ENCODE measurements at regions not wholly inside any gene's neighbourhood (a gene's known extent, or its start where the extent isn't known, plus 50 kb on each side); places are given as distances from the start of the nearest gene placed in this dataset.

DNA sequence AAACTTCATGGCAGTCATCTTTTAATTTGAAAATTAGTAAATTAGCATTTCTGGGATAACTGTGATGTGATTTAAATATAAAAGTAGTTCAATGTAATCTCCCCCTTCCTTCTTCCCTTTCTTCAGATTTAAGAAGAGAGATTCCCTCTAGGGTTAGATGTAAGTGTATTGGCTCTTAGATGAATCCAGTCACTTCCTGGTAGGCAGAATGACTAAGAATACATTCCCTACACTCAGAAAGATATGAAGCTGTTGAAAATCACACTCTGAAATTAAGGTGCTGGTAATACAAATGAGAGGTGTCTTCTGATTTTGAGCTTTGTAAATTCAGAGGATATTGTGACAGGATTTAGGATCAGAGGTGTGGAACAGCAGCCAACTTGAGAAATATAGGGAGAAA lies 71.6 kb downstream of the TDRD15 start (continued):
- no peak for TF ChIP-seq TCF7 (CRISPR knock-in tag; IDR thresholded peaks at IDR 0.05; ENCODE audit: low read depth)
- TF ChIP-seq, protein P1, sequence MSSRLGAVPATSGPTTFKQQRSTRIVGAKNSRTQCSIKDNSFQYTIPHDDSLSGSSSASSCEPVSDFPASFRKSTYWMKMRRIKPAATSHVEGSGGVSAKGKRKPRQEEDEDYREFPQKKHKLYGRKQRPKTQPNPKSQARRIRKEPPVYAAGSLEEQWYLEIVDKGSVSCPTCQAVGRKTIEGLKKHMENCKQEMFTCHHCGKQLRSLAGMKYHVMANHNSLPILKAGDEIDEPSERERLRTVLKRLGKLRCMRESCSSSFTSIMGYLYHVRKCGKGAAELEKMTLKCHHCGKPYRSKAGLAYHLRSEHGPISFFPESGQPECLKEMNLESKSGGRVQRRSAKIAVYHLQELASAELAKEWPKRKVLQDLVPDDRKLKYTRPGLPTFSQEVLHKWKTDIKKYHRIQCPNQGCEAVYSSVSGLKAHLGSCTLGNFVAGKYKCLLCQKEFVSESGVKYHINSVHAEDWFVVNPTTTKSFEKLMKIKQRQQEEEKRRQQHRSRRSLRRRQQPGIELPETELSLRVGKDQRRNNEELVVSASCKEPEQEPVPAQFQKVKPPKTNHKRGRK (CRISPR knock-in tag; IDR thresholded peaks at IDR 0.05; ENCODE audit: borderline replicate concordance), result no peak

DNA sequence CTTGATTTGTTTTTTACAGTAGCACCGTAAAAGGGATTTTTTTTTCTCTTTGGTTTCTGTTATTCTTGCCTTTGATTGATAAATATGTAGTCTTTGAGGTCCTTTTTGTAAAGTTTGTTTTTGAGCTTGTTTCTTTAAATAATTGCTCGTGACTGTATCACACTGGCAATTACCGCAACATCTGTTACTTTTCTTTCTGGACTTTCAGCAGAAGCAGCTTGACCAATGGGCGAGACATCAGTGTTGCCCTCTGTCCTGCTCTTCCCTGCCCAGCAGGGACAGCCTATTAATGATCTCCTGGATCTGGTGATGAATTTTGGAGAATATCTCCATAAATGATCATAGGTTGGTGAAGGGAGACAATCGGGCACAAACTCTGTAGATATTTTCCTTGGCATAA lies 74.9 kb downstream of the TDRD15 start:
- no peak for ATAC-seq
- peaks cover 11% of the 10 kb centered on the region for H3K4me1 Mint-ChIP-seq
- no peak overlapping the region for H3K4me3 Mint-ChIP-seq
- DNase-seq (ENCODE audit: low spot score), result no peak
- TF ChIP-seq GABPB1 (CRISPR knock-in tag; IDR thresholded peaks at IDR 0.05) (no peak), CDX4 (CRISPR knock-in tag; IDR thresholded peaks at IDR 0.05; ENCODE audit: borderline replicate concordance) (no peak), GTF2I (CRISPR knock-in tag; conservative IDR thresholded peaks at IDR 0.05) (no peak), IRF2 (CRISPR knock-in tag; IDR thresholded peaks at IDR 0.05; ENCODE audit: borderline replicate concordance, low read depth) (no peak), ZBTB43 (CRISPR knock-in tag; IDR thresholded peaks at IDR 0.05) (no peak), HMGA2 (CRISPR knock-in tag; IDR thresholded peaks at IDR 0.05) (no peak), SOX15 (CRISPR knock-in tag; IDR thresholded peaks at IDR 0.05) (no peak), SP1 (CRISPR knock-in tag; conservative IDR thresholded peaks at IDR 0.05) (no peak), E2F5 (CRISPR knock-in tag; IDR thresholded peaks at IDR 0.05) (no peak), STAT6 (CRISPR knock-in tag; conservative IDR thresholded peaks at IDR 0.05; ENCODE audit: low read depth) (no peak), TP53 (CRISPR knock-in tag; IDR thresholded peaks at IDR 0.05) (no peak), ZBTB21 (CRISPR knock-in tag; IDR thresholded peaks at IDR 0.05; ENCODE audit: borderline replicate concordance) (no peak), JUN (CRISPR knock-in tag; IDR thresholded peaks at IDR 0.05) (no peak), NFYB (CRISPR knock-in tag; conservative IDR thresholded peaks at IDR 0.05; ENCODE audit: low read depth) (no peak), CREM (CRISPR knock-in tag; IDR thresholded peaks at IDR 0.05) (no peak), ZNF671 (CRISPR knock-in tag; IDR thresholded peaks at IDR 0.05) (no peak), ATF2 (CRISPR knock-in tag; IDR thresholded peaks at IDR 0.05; ENCODE audit: borderline replicate concordance, low read depth) (no peak), PRRX2 (CRISPR knock-in tag; IDR thresholded peaks at IDR 0.05) (no peak), ZNF396 (CRISPR knock-in tag; IDR thresholded peaks at IDR 0.05; ENCODE audit: borderline replicate concordance) (no peak)
- TF ChIP-seq, protein P1 (CRISPR knock-in tag; IDR thresholded peaks at IDR 0.05; ENCODE audit: borderline replicate concordance), result no peak
- POLR2A ChIA-PET, result no interaction called here
- H3K27ac Mint-ChIP-seq, result no peak overlapping the region
- H3K27me3 Mint-ChIP-seq (ENCODE audit: low read depth), result no peaks in the 10 kb centered on the region
- CTCF ChIA-PET, result no interaction called here
- no peaks in the 10 kb centered on the region for H3K36me3 Mint-ChIP-seq
- H3K9me3 Mint-ChIP-seq, result no peaks in the 10 kb centered on the region

All from WTC11 (cell line).